ENCODE measurements at regions not wholly inside any gene's neighbourhood (a gene's known extent, or its start where the extent isn't known, plus 50 kb on each side); places are given as distances from the start of the nearest gene placed in this dataset.

- Histone ChIP-seq H3K9me3 (ENCODE audit: control insufficient read depth, low read length) (no peaks in the 10 kb centered on the region), H3K27ac (no peak overlapping the region), H3K9ac (no peak overlapping the region), H3K36me3 (ENCODE audit: control insufficient read depth, insufficient read depth, low read length) (no peaks in the 10 kb centered on the region), H3K4me2 (ENCODE audit: low read length) (no peak overlapping the region), H3K79me2 (no peaks in the 10 kb centered on the region), H3K4me3 (ENCODE audit: low read depth, low read length) (no peak overlapping the region), H3K27me3 (ENCODE audit: control insufficient read depth, insufficient read depth, low read length) (no peaks in the 10 kb centered on the region), H3K4me1 (no peaks in the 10 kb centered on the region), H2AFZ (no peak overlapping the region)
- TF ChIP-seq CTCF (IDR thresholded peaks at IDR 0.05) = no peak
Observed at GRCh38 chr6:165952514-165952913, 215.1 kb downstream of the TBXT start.

GRCh38 chr6:165950316-165950715 lies 217.3 kb downstream of the TBXT start:
- Histone ChIP-seq H3K27me3 (ENCODE audit: control insufficient read depth, insufficient read depth, low read length) (no peaks in the 10 kb centered on the region), H3K36me3 (ENCODE audit: control insufficient read depth, insufficient read depth, low read length) (no peaks in the 10 kb centered on the region), H3K4me3 (ENCODE audit: low read depth, low read length) (no peak overlapping the region), H2AFZ (no peak overlapping the region), H3K4me1 (no peaks in the 10 kb centered on the region), H3K9me3 (ENCODE audit: control insufficient read depth, low read length) (no peaks in the 10 kb centered on the region), H3K4me2 (ENCODE audit: low read length) (no peak overlapping the region), H3K79me2 (no peaks in the 10 kb centered on the region), H3K27ac (no peak overlapping the region), H3K9ac (no peak overlapping the region)
- TF ChIP-seq CTCF (IDR thresholded peaks at IDR 0.05) = no peak

- Histone ChIP-seq H3K27me3 (ENCODE audit: control insufficient read depth, insufficient read depth, low read length) (no peaks in the 10 kb centered on the region), H3K27ac (no peak overlapping the region), H3K4me3 (ENCODE audit: low read depth, low read length) (no peak overlapping the region), H3K9ac (no peak overlapping the region), H3K36me3 (ENCODE audit: control insufficient read depth, insufficient read depth, low read length) (no peaks in the 10 kb centered on the region), H3K4me1 (no peaks in the 10 kb centered on the region), H2AFZ (no peak overlapping the region), H3K79me2 (no peaks in the 10 kb centered on the region), H3K9me3 (ENCODE audit: control insufficient read depth, low read length) (no peaks in the 10 kb centered on the region), H3K4me2 (ENCODE audit: low read length) (no peak overlapping the region)
- no peak for TF ChIP-seq CTCF (IDR thresholded peaks at IDR 0.05)
Observed at GRCh38 chr6:165949324-165949723, 218.3 kb downstream of the TBXT start.

GRCh38 chr6:165944002-165944466 lies 223.6 kb downstream of the TBXT start:
- H3K27me3 ChIP-seq (ENCODE audit: control insufficient read depth, insufficient read depth, low read length) = no peaks in the 10 kb centered on the region
- H3K4me3 ChIP-seq (ENCODE audit: low read depth, low read length) = no peak overlapping the region
- no peaks in the 10 kb centered on the region for H3K36me3 ChIP-seq (ENCODE audit: control insufficient read depth, insufficient read depth, low read length)
- H3K79me2 ChIP-seq = no peaks in the 10 kb centered on the region
- no peak overlapping the region for H3K4me2 ChIP-seq (ENCODE audit: low read length)
- H3K27ac ChIP-seq = no peak overlapping the region
- no peaks in the 10 kb centered on the region for H3K4me1 ChIP-seq
- no peak overlapping the region for H2AFZ ChIP-seq
- TF ChIP-seq CTCF (IDR thresholded peaks at IDR 0.05) = no peak
- H3K9ac ChIP-seq = no peak overlapping the region
- no peaks in the 10 kb centered on the region for H3K9me3 ChIP-seq (ENCODE audit: control insufficient read depth, low read length)

GRCh38 chr6:165941786-165942185 lies 225.9 kb downstream of the TBXT start:
- H3K9ac ChIP-seq = no peak overlapping the region
- no peaks in the 10 kb centered on the region for H3K79me2 ChIP-seq
- H3K27ac ChIP-seq = no peak overlapping the region
- H3K4me3 ChIP-seq (ENCODE audit: low read depth, low read length) = no peak overlapping the region
- H3K27me3 ChIP-seq (ENCODE audit: control insufficient read depth, insufficient read depth, low read length) = no peaks in the 10 kb centered on the region
- no peak overlapping the region for H2AFZ ChIP-seq
- H3K36me3 ChIP-seq (ENCODE audit: control insufficient read depth, insufficient read depth, low read length) = no peaks in the 10 kb centered on the region
- H3K4me2 ChIP-seq (ENCODE audit: low read length) = no peak overlapping the region
- TF ChIP-seq CTCF (IDR thresholded peaks at IDR 0.05) = no peak
- no peaks in the 10 kb centered on the region for H3K4me1 ChIP-seq
- no peaks in the 10 kb centered on the region for H3K9me3 ChIP-seq (ENCODE audit: control insufficient read depth, low read length)
